Upper lobe of left lung (tissue), 6 donors: ENCODE measurements at regions not wholly inside any gene's neighbourhood (a gene's known extent, or its start where the extent isn't known, plus 50 kb on each side); places are given as distances from the start of the nearest gene placed in this dataset.

Source experiments
- ATAC-seq, 2 donors: fragments of 200-7000 bp; cut with Tn5 transposase; one replicate each; pipeline ENCODE4 v1.9.1; 2022; ENCODE audit warnings: mild to moderate bottlenecking in 2 of 2, moderate library complexity in 2 of 2; ENCODE audit not compliant: low FRiP score in 2 of 2
- DNase-seq, 2 donors: peaks; one replicate each; pipeline ENCODE4 v3.0.0-alpha.2; 2019 to 2020
- H3K27ac ChIP-seq, 4 donors: fragments of 200-600 bp; sonication (generic); one replicate each; pipeline ENCODE4 v1.5.1; 2016 to 2019
- H3K27me3 ChIP-seq, 4 donors: fragments of 200-600 bp; sonication (generic); one replicate each; pipeline ENCODE4 v1.5.1; 2017 to 2019
- H3K36me3 ChIP-seq, 4 donors: fragments of 200-600 bp; sonication (generic); one replicate each; pipeline ENCODE4 v1.5.1; 2016 to 2019
- H3K4me1 ChIP-seq, 4 donors: fragments of 200-600 bp; sonication (generic); one replicate each; pipeline ENCODE4 v1.5.1; 2018 to 2019
- H3K4me3 ChIP-seq, 4 donors: fragments of 200-600 bp; sonication (generic); one replicate each; pipeline ENCODE4 v1.5.1; 2017 to 2019; ENCODE audit warnings: mild to moderate bottlenecking in 2 of 4, moderate library complexity in 1 of 4
- H3K9me3 ChIP-seq, 4 donors: fragments of 200-600 bp; sonication (generic); one replicate each; pipeline ENCODE4 v1.5.1; 2018 to 2019
- EP300 ChIP-seq, 4 donors: sonication (generic); formaldehyde crosslinking; IDR thresholded peaks; one replicate each; pipeline ENCODE4 v1.5.1; 2017; ENCODE audit warnings: antibody characterized with exemption in 4 of 4, control low read depth in 2 of 4
- POLR2A ChIP-seq, 4 donors: fragments of 450-650 bp; IDR thresholded peaks; one replicate each; pipeline ENCODE4 v1.5.1; 2016 to 2017; ENCODE audit warnings: antibody characterized with exemption in 4 of 4, mild to moderate bottlenecking in 2 of 4
- POLR2AphosphoS5 ChIP-seq, 2 donors: sonication (generic); formaldehyde crosslinking; IDR thresholded peaks; one replicate each; pipeline ENCODE4 v1.5.1; 2017; ENCODE audit warnings: antibody characterized with exemption in 2 of 2
- WGBS, 2 donors: methylation state at CpG; one replicate each; pipeline ENCODE4 v1.1.5; 2017 to 2018; 5-methylcytosine and 5-hydroxymethylcytosine counted together
- TF ChIP-seq, protein P1 (sequence below), 6 experiments: fragments of 450-650 bp in 4 of 6; fragments of 200-600 bp in 2 of 6; sonication (generic) in 2 of 6; IDR thresholded peaks; one replicate each; pipeline ENCODE4 v1.5.1; 2016 to 2019; ENCODE audit warnings: antibody characterized with exemption in 6 of 6
- donor health status: DM: no; HTN: no; CAD: no; lungs with moderate emphysema.
- donor health status: DM: no; HTN: yes; CAD: no; lungs with severe emphysema.

- Histone ChIP-seq H3K9me3 (no peaks in the 10 kb centered on the region), H3K4me1 (no peaks in the 10 kb centered on the region), H3K27me3 (no peaks in the 10 kb centered on the region), H3K4me3 (no peak overlapping the region), H3K36me3 (no peaks in the 10 kb centered on the region), H3K27ac (no peak overlapping the region)
- 72 to 75% methylated on average over 4 of the region's 4 CpGs for WGBS, 2 donors
- no peak for TF ChIP-seq EP300 (IDR thresholded peaks at IDR 0.05)
- TF ChIP-seq, protein P1, sequence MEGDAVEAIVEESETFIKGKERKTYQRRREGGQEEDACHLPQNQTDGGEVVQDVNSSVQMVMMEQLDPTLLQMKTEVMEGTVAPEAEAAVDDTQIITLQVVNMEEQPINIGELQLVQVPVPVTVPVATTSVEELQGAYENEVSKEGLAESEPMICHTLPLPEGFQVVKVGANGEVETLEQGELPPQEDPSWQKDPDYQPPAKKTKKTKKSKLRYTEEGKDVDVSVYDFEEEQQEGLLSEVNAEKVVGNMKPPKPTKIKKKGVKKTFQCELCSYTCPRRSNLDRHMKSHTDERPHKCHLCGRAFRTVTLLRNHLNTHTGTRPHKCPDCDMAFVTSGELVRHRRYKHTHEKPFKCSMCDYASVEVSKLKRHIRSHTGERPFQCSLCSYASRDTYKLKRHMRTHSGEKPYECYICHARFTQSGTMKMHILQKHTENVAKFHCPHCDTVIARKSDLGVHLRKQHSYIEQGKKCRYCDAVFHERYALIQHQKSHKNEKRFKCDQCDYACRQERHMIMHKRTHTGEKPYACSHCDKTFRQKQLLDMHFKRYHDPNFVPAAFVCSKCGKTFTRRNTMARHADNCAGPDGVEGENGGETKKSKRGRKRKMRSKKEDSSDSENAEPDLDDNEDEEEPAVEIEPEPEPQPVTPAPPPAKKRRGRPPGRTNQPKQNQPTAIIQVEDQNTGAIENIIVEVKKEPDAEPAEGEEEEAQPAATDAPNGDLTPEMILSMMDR (IDR thresholded peaks at IDR 0.05), result no peak
- no peak for TF ChIP-seq POLR2AphosphoS5 (IDR thresholded peaks at IDR 0.05)
- TF ChIP-seq POLR2A (IDR thresholded peaks at IDR 0.05), result no peak
- DNase-seq (no peak), ATAC-seq (no peak)
Observed at GRCh38 chr6:133583907-133584427, 304.9 kb upstream of the TCF21 start.

GRCh38 chr6:133584823-133585222 lies 304.1 kb upstream of the TCF21 start:
- Histone ChIP-seq H3K4me3 (no peak overlapping the region), H3K36me3 (no peaks in the 10 kb centered on the region), H3K9me3 (no peaks in the 10 kb centered on the region), H3K27ac (peak overlapping the region in 1 of 4 donors; percentile 23), H3K4me1 (no peaks in the 10 kb centered on the region), H3K27me3 (no peaks in the 10 kb centered on the region)
- DNase-seq, result no peak
- 52 to 64% methylated on average over 2 of the region's 2 CpGs for WGBS, 2 donors
- ATAC-seq, result no peak
- TF ChIP-seq EP300 (IDR thresholded peaks at IDR 0.05) (no peak), POLR2AphosphoS5 (IDR thresholded peaks at IDR 0.05) (no peak), POLR2A (IDR thresholded peaks at IDR 0.05) (no peak)
- TF ChIP-seq, protein P1 (IDR thresholded peaks at IDR 0.05), result no peak

GRCh38 chr6:133585978-133586377 lies 302.9 kb upstream of the TCF21 start:
- WGBS, 2 donors, result 71 to 73% methylated on average over 2 of the region's 2 CpGs
- Histone ChIP-seq H3K27ac (no peak overlapping the region), H3K9me3 (no peaks in the 10 kb centered on the region), H3K4me3 (no peak overlapping the region), H3K4me1 (no peaks in the 10 kb centered on the region), H3K27me3 (no peaks in the 10 kb centered on the region), H3K36me3 (no peaks in the 10 kb centered on the region)
- DNase-seq (no peak), ATAC-seq (no peak)
- TF ChIP-seq, protein P1 (IDR thresholded peaks at IDR 0.05), result no peak

- H3K4me1 ChIP-seq, result no peaks in the 10 kb centered on the region
- no peak for DNase-seq
- H3K36me3 ChIP-seq, result no peaks in the 10 kb centered on the region
- no peak for ATAC-seq
- TF ChIP-seq POLR2A (IDR thresholded peaks at IDR 0.05), result no peak
- TF ChIP-seq POLR2AphosphoS5 (IDR thresholded peaks at IDR 0.05), result no peak
- TF ChIP-seq, protein P1 (IDR thresholded peaks at IDR 0.05), result no peak
- TF ChIP-seq EP300 (IDR thresholded peaks at IDR 0.05), result no peak
- H3K27me3 ChIP-seq, result no peaks in the 10 kb centered on the region
- no peak overlapping the region for H3K27ac ChIP-seq
- no peaks in the 10 kb centered on the region for H3K9me3 ChIP-seq
- H3K4me3 ChIP-seq, result no peak overlapping the region
- WGBS, 2 donors, result 69 to 80% methylated on average over 2 of the region's 2 CpGs
Observed at GRCh38 chr6:133587546-133588160, 301.3 kb upstream of the TCF21 start.

DNA sequence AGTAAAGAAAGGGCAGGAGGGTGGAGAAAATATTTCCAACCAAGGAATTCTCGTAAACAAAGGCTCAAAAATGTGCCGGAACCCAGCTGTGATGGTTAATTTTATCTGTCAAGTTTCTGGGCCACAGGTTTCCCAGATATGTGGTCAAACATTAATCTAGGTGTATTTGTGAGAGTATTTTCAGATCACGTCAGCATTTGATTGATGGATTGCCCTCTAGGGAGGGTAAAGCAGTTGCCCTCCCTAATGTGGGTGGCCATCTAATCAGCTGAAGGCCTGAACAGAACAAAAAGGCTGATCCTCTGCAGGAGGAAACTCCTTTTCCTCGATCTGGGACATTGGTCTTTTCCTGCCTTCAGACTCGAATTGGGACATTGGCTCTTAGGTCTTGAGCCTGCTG lies 298.7 kb upstream of the TCF21 start:
- DNase-seq, result no peak
- no peaks in the 10 kb centered on the region for H3K4me1 ChIP-seq
- ATAC-seq, result no peak
- H3K36me3 ChIP-seq, result no peaks in the 10 kb centered on the region
- no peak overlapping the region for H3K27ac ChIP-seq
- H3K27me3 ChIP-seq, result no peaks in the 10 kb centered on the region
- no peak overlapping the region for H3K4me3 ChIP-seq
- no peak for TF ChIP-seq POLR2AphosphoS5 (IDR thresholded peaks at IDR 0.05)
- TF ChIP-seq POLR2A (IDR thresholded peaks at IDR 0.05), result no peak
- no peak for TF ChIP-seq EP300 (IDR thresholded peaks at IDR 0.05)
- TF ChIP-seq, protein P1 (IDR thresholded peaks at IDR 0.05), result no peak
- H3K9me3 ChIP-seq, result no peaks in the 10 kb centered on the region
- 66 to 67% methylated on average over 5 of the region's 5 CpGs for WGBS, 2 donors
